ENCODE measurements at regions not wholly inside any gene's neighbourhood (a gene's known extent, or its start where the extent isn't known, plus 50 kb on each side); places are given as distances from the start of the nearest gene placed in this dataset.

DNA sequence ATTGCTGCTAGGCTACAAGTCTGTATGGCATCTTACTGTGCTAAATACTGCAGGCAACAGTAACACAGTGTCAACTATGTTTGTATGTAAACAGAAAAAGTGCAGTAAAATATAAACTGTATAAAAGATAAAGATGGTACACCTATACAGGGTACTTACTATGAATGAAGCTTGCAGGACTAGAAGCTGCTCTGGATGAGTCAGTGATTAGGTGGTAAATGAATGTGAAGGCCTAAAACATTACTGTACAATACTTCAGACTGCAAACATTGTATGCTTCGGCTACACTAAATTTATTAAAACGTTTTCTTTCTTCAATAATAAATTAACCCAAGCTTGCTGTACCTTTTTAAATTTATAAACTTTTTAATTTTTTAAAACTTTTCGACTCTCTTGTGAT lies 97.1 kb downstream of the HLX start:
- WGBS (ENCODE audit: insufficient coverage), result no CpG with 5 or more reads among the region's 3 CpGs

DNA sequence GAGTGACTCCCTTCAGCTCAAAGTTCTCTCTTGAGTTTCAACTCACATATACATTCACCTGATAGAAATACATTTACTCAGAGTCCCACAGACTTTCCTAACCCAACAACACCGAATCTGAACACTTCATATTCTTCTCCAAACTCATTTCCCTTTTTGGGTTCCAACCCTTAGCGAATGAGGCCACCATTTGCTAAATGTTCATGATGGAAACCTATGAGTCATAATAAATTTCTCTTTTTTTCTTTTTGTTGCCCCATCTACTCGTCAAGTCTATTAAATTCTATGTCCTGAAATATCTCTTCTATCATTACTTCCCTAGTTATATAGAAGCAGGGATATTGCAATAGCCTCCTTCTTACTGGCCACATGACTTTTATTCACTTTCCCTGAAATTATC lies 100.1 kb downstream of the HLX start:
- no peak overlapping the region for H3K4me3 ChIP-seq (ENCODE audit: low read depth, low read length)
- no peaks in the 10 kb centered on the region for H3K36me3 ChIP-seq (ENCODE audit: control insufficient read depth, insufficient read depth, low read length)
- DNase-seq (ENCODE audit: low read depth in 4 of 6, low spot score in 6 of 6), result no peak
- no peak overlapping the region for H3K27ac ChIP-seq (ENCODE audit: low read depth, low read length)
- 100% methylated on average over 2 of the region's 3 CpGs for WGBS (ENCODE audit: insufficient coverage)
- no peaks in the 10 kb centered on the region for H3K4me1 ChIP-seq (ENCODE audit: control insufficient read depth, insufficient read depth, low read length)
- no peaks in the 10 kb centered on the region for H3K9me3 ChIP-seq (ENCODE audit: control insufficient read depth, insufficient read depth, low read length)
- no peaks in the 10 kb centered on the region for H3K27me3 ChIP-seq (ENCODE audit: control insufficient read depth, insufficient read depth, low read length)

More for the DNA sequence above, 97.1 kb downstream of the HLX start:
- Histone ChIP-seq H3K27ac (ENCODE audit: low read depth, low read length) (no peak overlapping the region), H3K9me3 (ENCODE audit: control insufficient read depth, insufficient read depth, low read length) (peaks cover 2% of the 10 kb centered on the region), H3K4me1 (ENCODE audit: control insufficient read depth, insufficient read depth, low read length) (no peaks in the 10 kb centered on the region), H3K4me3 (ENCODE audit: low read depth, low read length) (no peak overlapping the region), H3K36me3 (ENCODE audit: control insufficient read depth, insufficient read depth, low read length) (no peaks in the 10 kb centered on the region), H3K27me3 (ENCODE audit: control insufficient read depth, insufficient read depth, low read length) (no peaks in the 10 kb centered on the region)
- DNase-seq (ENCODE audit: low read depth in 4 of 6, low spot score in 6 of 6), result no peak

DNA sequence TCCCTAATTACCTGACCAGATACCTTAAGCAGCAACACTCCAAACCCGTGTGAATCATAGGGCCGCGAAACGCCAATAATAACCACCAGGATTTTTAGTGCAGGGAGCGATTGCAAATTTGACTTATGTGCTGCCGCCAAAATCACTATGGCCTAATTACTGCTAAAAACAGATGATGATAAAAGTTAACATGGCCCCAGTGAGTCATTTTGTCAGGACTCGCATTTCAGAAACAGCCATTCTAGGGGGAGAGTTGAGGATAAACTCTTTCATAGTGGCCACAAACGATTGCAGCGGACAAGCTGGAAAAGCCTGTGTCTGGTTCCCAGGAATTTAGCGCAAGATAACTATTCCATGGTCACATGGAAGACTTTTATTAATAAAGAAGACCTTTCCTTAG lies 103.4 kb downstream of the HLX start:
- Histone ChIP-seq H3K4me1 (ENCODE audit: control insufficient read depth, insufficient read depth, low read length) (no peaks in the 10 kb centered on the region), H3K4me3 (ENCODE audit: low read depth, low read length) (no peak overlapping the region), H3K27me3 (ENCODE audit: control insufficient read depth, insufficient read depth, low read length) (no peaks in the 10 kb centered on the region), H3K9me3 (ENCODE audit: control insufficient read depth, insufficient read depth, low read length) (no peaks in the 10 kb centered on the region), H3K36me3 (ENCODE audit: control insufficient read depth, insufficient read depth, low read length) (no peaks in the 10 kb centered on the region), H3K27ac (ENCODE audit: low read depth, low read length) (no peak overlapping the region)
- DNase-seq (ENCODE audit: low read depth in 4 of 6, low spot score in 6 of 6), result peak in 2 of 6 donors; percentile 1 to 70
- 79% methylated on average over 6 of the region's 10 CpGs for WGBS (ENCODE audit: insufficient coverage)

DNA sequence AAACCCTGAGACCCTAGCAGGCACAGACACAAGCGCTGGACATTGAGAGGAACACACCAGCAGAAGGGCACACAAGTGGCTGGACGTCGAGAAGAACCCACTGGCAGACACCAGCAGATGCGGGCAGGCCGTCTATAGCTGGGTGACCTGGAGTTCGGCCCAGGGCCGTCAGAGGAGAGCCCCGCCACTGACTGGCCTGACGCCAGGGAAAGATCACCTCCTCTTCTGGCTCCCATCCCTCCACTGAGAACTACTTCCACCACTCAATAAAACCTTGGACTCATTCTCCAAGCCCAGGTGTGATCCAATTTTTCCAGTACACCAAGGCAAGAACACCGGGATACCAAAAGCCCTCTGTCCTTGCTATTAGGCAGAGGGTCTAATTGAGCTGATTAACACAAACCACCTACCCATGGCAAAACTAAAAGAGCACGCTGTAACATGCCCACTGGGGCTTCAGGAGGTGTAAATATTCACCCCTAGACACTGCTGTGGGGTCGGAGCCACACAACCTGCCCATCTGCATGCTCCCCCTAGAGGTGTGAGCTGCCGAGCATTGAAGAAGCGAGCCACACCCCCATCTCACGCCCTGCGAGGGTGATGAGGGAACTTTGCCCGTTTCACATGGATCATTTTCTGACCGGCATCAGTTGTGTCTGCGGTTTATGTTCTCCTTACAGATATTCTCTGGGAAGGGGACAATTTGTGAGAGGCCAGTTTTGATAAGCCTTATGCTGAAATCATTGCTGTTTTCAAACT lies 104.8 kb downstream of the HLX start:
- Histone ChIP-seq H3K27me3 (ENCODE audit: control insufficient read depth, insufficient read depth, low read length) (no peaks in the 10 kb centered on the region), H3K27ac (ENCODE audit: low read depth, low read length) (no peak overlapping the region), H3K4me1 (ENCODE audit: control insufficient read depth, insufficient read depth, low read length) (no peaks in the 10 kb centered on the region), H3K36me3 (ENCODE audit: control insufficient read depth, insufficient read depth, low read length) (no peaks in the 10 kb centered on the region), H3K4me3 (ENCODE audit: low read depth, low read length) (no peak overlapping the region), H3K9me3 (ENCODE audit: control insufficient read depth, insufficient read depth, low read length) (no peaks in the 10 kb centered on the region)
- 68% methylated on average over 14 of the region's 19 CpGs for WGBS (ENCODE audit: insufficient coverage)
- no peak for DNase-seq (ENCODE audit: low read depth in 4 of 6, low spot score in 6 of 6)

DNA sequence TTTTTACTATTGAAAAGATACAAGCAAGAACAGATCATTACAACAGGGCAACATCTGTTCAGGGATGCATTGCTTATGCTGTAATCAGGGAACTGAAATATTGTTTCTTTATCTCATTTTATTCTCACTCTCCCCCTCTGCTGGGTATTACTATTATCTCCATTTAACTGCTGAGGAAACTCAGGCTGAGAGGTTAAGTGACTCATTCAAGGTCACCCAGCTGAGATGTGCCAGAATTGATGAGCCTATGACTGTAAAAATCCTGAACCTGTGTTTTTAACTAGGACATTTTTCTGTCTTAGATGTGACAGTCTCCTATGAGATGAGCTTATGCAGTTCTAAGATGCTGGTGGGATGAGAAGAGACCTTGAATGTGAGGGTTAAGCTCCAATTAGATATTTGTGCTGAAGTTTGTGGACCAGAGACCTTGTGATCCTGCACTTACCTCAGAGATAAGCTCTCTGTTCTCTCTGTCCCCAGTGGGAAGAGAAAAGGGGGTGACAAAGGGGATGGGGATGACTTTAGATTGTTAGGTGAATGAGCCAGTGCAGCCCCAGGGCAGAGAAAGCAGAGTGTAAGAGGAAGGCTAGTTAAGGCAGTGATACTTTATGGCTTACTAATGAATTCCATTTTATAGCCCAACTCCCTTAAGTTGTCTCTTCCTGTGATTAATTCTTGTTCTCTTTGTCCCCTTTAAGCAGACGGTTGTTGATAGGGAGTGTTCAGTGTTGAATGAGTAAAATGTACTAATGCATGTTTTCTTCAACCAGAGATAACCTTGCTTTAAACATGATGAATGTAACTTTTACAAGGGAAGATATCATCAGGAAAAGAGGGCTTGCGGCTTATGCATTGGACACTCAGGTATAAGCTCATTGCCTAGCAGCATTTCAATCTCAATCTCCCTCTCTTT lies 111.4 kb downstream of the HLX start:
- Histone ChIP-seq H3K9me3 (ENCODE audit: control insufficient read depth, insufficient read depth, low read length) (no peaks in the 10 kb centered on the region), H3K4me1 (ENCODE audit: control insufficient read depth, insufficient read depth, low read length) (no peaks in the 10 kb centered on the region), H3K27me3 (ENCODE audit: control insufficient read depth, insufficient read depth, low read length) (no peaks in the 10 kb centered on the region), H3K4me3 (ENCODE audit: low read depth, low read length) (no peak overlapping the region), H3K36me3 (ENCODE audit: control insufficient read depth, insufficient read depth, low read length) (no peaks in the 10 kb centered on the region), H3K27ac (ENCODE audit: low read depth, low read length) (no peak overlapping the region)
- DNase-seq (ENCODE audit: low read depth in 4 of 6, low spot score in 6 of 6), result no peak
- WGBS (ENCODE audit: insufficient coverage), result no CpG with 5 or more reads among the region's 2 CpGs

DNA sequence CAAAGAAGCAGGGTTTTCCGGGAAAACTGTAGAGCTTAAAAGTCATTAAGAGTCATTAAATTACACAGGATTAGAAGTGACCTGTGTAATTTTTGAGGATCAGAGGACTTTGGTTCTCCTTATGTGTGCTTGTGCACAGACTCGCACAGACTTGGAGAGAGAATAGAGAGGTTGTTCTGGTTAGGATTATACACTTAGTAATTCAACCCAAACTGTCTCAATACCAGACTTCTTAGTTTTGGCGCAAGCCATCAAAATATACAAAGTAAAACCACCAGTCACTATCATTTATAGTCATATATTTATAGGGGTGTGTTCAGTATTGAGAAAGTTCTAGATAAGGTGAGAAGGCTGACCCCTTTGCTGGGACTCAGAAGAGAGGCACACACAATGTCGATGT lies 112.3 kb downstream of the HLX start:
- Histone ChIP-seq H3K27me3 (ENCODE audit: control insufficient read depth, insufficient read depth, low read length) (no peaks in the 10 kb centered on the region), H3K9me3 (ENCODE audit: control insufficient read depth, insufficient read depth, low read length) (no peaks in the 10 kb centered on the region), H3K27ac (ENCODE audit: low read depth, low read length) (no peak overlapping the region), H3K4me3 (ENCODE audit: low read depth, low read length) (no peak overlapping the region), H3K4me1 (ENCODE audit: control insufficient read depth, insufficient read depth, low read length) (no peaks in the 10 kb centered on the region), H3K36me3 (ENCODE audit: control insufficient read depth, insufficient read depth, low read length) (no peaks in the 10 kb centered on the region)
- WGBS (ENCODE audit: insufficient coverage), result no CpG with 5 or more reads among the region's 4 CpGs
- DNase-seq (ENCODE audit: low read depth in 4 of 6, low spot score in 6 of 6), result no peak

DNA sequence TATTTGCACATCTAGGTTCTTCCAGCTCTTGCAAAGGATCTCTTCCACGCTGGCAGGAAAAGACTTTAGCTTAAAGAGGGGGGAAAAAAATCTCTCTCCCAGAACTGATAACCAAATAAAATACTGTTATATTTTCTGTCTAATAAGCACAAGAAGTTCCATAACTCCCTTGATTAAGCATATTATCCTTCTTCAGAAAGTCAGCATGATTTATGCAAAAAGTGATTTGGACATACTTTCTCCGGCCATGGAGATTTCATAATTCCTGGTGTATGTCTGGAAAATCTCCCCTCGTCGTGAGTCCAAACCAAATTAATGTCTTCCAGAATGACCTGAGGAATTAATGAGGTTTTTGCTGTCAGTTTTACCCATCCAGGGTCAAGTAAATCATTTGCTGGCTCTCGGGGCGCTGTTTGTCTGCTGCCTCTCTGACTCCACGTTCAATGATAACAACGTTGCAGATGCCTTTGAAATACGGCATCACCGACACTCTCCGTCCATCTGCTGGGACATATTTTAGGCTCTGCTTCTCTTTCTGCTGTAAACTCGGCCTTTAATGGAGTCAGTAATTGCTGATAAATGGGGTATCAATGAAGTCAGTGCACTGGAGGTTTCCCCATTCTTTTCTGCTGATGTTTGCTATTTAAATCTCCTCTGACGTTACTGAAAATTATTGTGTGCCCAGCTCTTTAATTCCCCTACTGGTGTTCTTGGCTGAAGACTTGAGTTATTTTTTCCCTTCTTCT lies 112.9 kb downstream of the HLX start:
- H3K9me3 ChIP-seq (ENCODE audit: control insufficient read depth, insufficient read depth, low read length), result no peaks in the 10 kb centered on the region
- no peaks in the 10 kb centered on the region for H3K4me1 ChIP-seq (ENCODE audit: control insufficient read depth, insufficient read depth, low read length)
- no peak overlapping the region for H3K4me3 ChIP-seq (ENCODE audit: low read depth, low read length)
- DNase-seq (ENCODE audit: low read depth in 4 of 6, low spot score in 6 of 6), result peak in 1 of 6 donors; percentile 23
- no peak overlapping the region for H3K27ac ChIP-seq (ENCODE audit: low read depth, low read length)
- 51% methylated on average over 10 of the region's 13 CpGs for WGBS (ENCODE audit: insufficient coverage)
- H3K36me3 ChIP-seq (ENCODE audit: control insufficient read depth, insufficient read depth, low read length), result no peaks in the 10 kb centered on the region
- no peaks in the 10 kb centered on the region for H3K27me3 ChIP-seq (ENCODE audit: control insufficient read depth, insufficient read depth, low read length)

DNA sequence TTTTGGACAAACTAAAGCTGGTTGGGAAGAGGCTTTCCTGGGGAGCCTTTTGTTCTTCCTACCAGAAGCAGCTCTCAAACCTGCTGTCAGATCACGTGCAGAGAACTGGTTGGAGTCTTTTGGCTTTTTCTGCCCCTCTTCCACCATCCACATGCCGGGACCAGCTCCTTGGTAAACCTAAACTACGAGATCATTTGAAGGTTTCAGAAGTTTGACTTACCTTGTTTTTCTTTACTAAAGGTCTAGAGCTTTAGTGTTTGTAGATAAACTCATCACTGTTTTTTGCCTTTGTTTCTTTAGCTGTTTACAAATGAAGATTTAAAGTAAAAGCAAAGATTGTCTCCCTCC lies 113.4 kb downstream of the HLX start:
- DNase-seq (ENCODE audit: low read depth in 4 of 6, low spot score in 6 of 6), result no peak
- WGBS (ENCODE audit: insufficient coverage), result 17% methylated on average over 1 of the region's 3 CpGs
- no peaks in the 10 kb centered on the region for H3K36me3 ChIP-seq (ENCODE audit: control insufficient read depth, insufficient read depth, low read length)
- no peaks in the 10 kb centered on the region for H3K27me3 ChIP-seq (ENCODE audit: control insufficient read depth, insufficient read depth, low read length)
- no peaks in the 10 kb centered on the region for H3K9me3 ChIP-seq (ENCODE audit: control insufficient read depth, insufficient read depth, low read length)
- no peak overlapping the region for H3K4me3 ChIP-seq (ENCODE audit: low read depth, low read length)
- H3K4me1 ChIP-seq (ENCODE audit: control insufficient read depth, insufficient read depth, low read length), result no peaks in the 10 kb centered on the region
- H3K27ac ChIP-seq (ENCODE audit: low read depth, low read length), result no peak overlapping the region

DNA sequence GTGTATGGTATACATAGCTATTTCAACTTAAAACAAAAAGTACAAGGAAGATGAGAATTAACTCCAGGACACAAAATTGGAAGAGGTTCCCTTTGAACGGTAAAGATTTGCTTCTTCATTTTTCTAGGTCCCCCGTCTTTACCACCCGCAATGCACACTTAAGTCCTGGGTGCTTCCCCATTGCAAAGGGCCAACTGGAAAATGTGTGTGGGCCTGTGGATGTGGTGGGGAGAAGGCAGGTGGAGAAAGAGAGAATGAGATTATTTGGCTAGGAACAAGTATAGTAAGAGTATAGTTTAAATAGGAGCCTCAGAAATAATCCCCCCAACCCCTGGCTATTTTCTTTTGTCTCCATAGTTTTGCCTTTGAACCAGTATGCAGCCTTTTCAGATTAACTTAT lies 115.4 kb downstream of the HLX start:
- H3K27ac ChIP-seq (ENCODE audit: low read depth, low read length), result no peak overlapping the region
- no peak overlapping the region for H3K4me3 ChIP-seq (ENCODE audit: low read depth, low read length)
- no peak for DNase-seq (ENCODE audit: low read depth in 4 of 6, low spot score in 6 of 6)
- H3K9me3 ChIP-seq (ENCODE audit: control insufficient read depth, insufficient read depth, low read length), result no peaks in the 10 kb centered on the region
- H3K4me1 ChIP-seq (ENCODE audit: control insufficient read depth, insufficient read depth, low read length), result no peaks in the 10 kb centered on the region
- H3K27me3 ChIP-seq (ENCODE audit: control insufficient read depth, insufficient read depth, low read length), result no peaks in the 10 kb centered on the region
- no peaks in the 10 kb centered on the region for H3K36me3 ChIP-seq (ENCODE audit: control insufficient read depth, insufficient read depth, low read length)
- 100% methylated on average over 2 of the region's 3 CpGs for WGBS (ENCODE audit: insufficient coverage)
